WTC11 (cell line): ENCODE measurements at regions not wholly inside any gene's neighbourhood (a gene's known extent, or its start where the extent isn't known, plus 50 kb on each side); places are given as distances from the start of the nearest gene placed in this dataset.

Experiments used
- ATAC-seq: fragments of 200-7000 bp; cut with Tn5 transposase; 2 replicates; pipeline ENCODE4 v1.10.0; 2021; ENCODE audit warnings: mild to moderate bottlenecking, moderate library complexity
- CTCF ChIA-PET: fragments of 300-600 bp; sonication (Branson Sonifier 250); formaldehyde crosslinking; loops from one replicate; lab custom pipeline; 2021; ENCODE audit warnings: antibody characterized with exemption; lab: Charles Lee
- POLR2A ChIA-PET: fragments of 350-600 bp; sonication (Branson Sonifier 250); formaldehyde crosslinking; loops from one replicate; lab custom pipeline; 2021; ENCODE audit warnings: antibody characterized with exemption; lab: Charles Lee
- DNase-seq: peaks from one replicate; pipeline ENCODE4 v3.0.0; 2021; ENCODE audit warnings: low spot score
- H3K27ac Mint-ChIP-seq: 2 replicates; pipeline ENCODE4 v1.8.0; 2021; ENCODE audit warnings: mixed read lengths
- H3K27me3 Mint-ChIP-seq: 2 replicates; pipeline ENCODE4 v1.8.0; 2021; ENCODE audit warnings: low read depth, mild to moderate bottlenecking, moderate library complexity, mixed read lengths
- H3K36me3 Mint-ChIP-seq: 2 replicates; pipeline ENCODE4 v1.8.0; 2021; ENCODE audit warnings: mixed read lengths
- H3K4me1 Mint-ChIP-seq: 2 replicates; pipeline ENCODE4 v1.8.0; 2022; ENCODE audit warnings: mixed read lengths
- H3K4me3 Mint-ChIP-seq: 2 replicates; pipeline ENCODE4 v1.8.0; 2021; ENCODE audit warnings: mild to moderate bottlenecking, moderate library complexity, mixed read lengths
- H3K9me3 Mint-ChIP-seq: 2 replicates; pipeline ENCODE4 v1.8.0; 2021; ENCODE audit warnings: mixed read lengths
- EMX1 ChIP-seq: fragments of 250-450 bp; sonication (Bioruptor Pico); IDR thresholded peaks from 2 replicates; pipeline ENCODE4 v1.8.0; 2021; ENCODE audit warnings: mild to moderate bottlenecking
- ETV6 ChIP-seq: sonication (generic); formaldehyde crosslinking; IDR thresholded peaks from 2 replicates; pipeline ENCODE4 v1.8.1; 2022; ENCODE audit warnings: mild to moderate bottlenecking, missing genetic modification reagents
- JAZF1 ChIP-seq: fragments of 250-450 bp; sonication (Bioruptor Pico); IDR thresholded peaks from 2 replicates; pipeline ENCODE4 v1.9.0; 2021; ENCODE audit warnings: moderate library complexity, mild to moderate bottlenecking, inconsistent platforms
- NFATC4 ChIP-seq: fragments of 250-450 bp; sonication (Bioruptor Pico); IDR thresholded peaks from 2 replicates; pipeline ENCODE4 v1.9.0; 2021; ENCODE audit warnings: mild to moderate bottlenecking
- NR1H2 ChIP-seq: sonication (generic); formaldehyde crosslinking; IDR thresholded peaks from 2 replicates; pipeline ENCODE4 v1.9.0; 2021; ENCODE audit warnings: mild to moderate bottlenecking, moderate library complexity, missing genetic modification reagents
- OVOL2 ChIP-seq: fragments of 250-450 bp; sonication (Bioruptor Pico); IDR thresholded peaks from 2 replicates; pipeline ENCODE4 v1.9.0; 2021; ENCODE audit warnings: mild to moderate bottlenecking, borderline replicate concordance
- SP1 ChIP-seq: sonication (generic); formaldehyde crosslinking; conservative IDR thresholded peaks from 2 replicates; pipeline ENCODE4 v1.8.1; 2022; ENCODE audit warnings: missing genetic modification reagents
- TEAD4 ChIP-seq: sonication (generic); formaldehyde crosslinking; IDR thresholded peaks from 2 replicates; pipeline ENCODE4 v1.8.0; 2022; ENCODE audit warnings: mild to moderate bottlenecking, missing genetic modification reagents
- ZNF219 ChIP-seq: sonication (generic); formaldehyde crosslinking; IDR thresholded peaks from 2 replicates; pipeline ENCODE4 v1.8.0; 2023; ENCODE audit warnings: missing genetic modification reagents, mild to moderate bottlenecking, borderline replicate concordance
- ZNF416 ChIP-seq: fragments of 250-450 bp; sonication (Bioruptor Pico); IDR thresholded peaks from 2 replicates; pipeline ENCODE4 v1.9.0; 2021; ENCODE audit warnings: mild to moderate bottlenecking, inconsistent platforms
- ZNF671 ChIP-seq: fragments of 250-450 bp; sonication (Bioruptor Pico); IDR thresholded peaks from 2 replicates; pipeline ENCODE4 v1.8.0; 2021; ENCODE audit warnings: mild to moderate bottlenecking
- TF ChIP-seq, protein P1 (sequence below): fragments of 250-450 bp; sonication (Bioruptor Pico); IDR thresholded peaks from 2 replicates; pipeline ENCODE4 v1.8.0; 2021; ENCODE audit warnings: mild to moderate bottlenecking
- TF ChIP-seq, protein P2 (sequence below): sonication (generic); formaldehyde crosslinking; IDR thresholded peaks from 2 replicates; pipeline ENCODE4 v1.8.1; 2023; ENCODE audit warnings: mild to moderate bottlenecking, missing genetic modification reagents
- TF ChIP-seq, protein P3 (sequence below): sonication (generic); formaldehyde crosslinking; IDR thresholded peaks from 2 replicates; pipeline ENCODE4 v1.8.0; 2023; ENCODE audit warnings: missing genetic modification reagents
- TF ChIP-seq, protein P4 (sequence below): sonication (generic); formaldehyde crosslinking; conservative IDR thresholded peaks from 2 replicates; pipeline ENCODE4 v1.8.1; 2022; ENCODE audit warnings: mild to moderate bottlenecking, missing genetic modification reagents
- TF ChIP-seq, protein P5 (sequence below): sonication (generic); formaldehyde crosslinking; IDR thresholded peaks from 2 replicates; pipeline ENCODE4 v1.8.0; 2023; ENCODE audit warnings: mild to moderate bottlenecking, missing genetic modification reagents
- TF ChIP-seq, protein P6 (sequence below): fragments of 250-450 bp; sonication (Bioruptor Pico); conservative IDR thresholded peaks from 2 replicates; pipeline ENCODE4 v1.9.0; 2021; ENCODE audit warnings: mild to moderate bottlenecking
- TF ChIP-seq, protein P7 (sequence below): fragments of 200-600 bp; IDR thresholded peaks from 2 replicates; pipeline ENCODE4 v1.8.0; 2022; ENCODE audit warnings: antibody characterized with exemption
- TF ChIP-seq, protein P8 (sequence below): fragments of 250-450 bp; sonication (Bioruptor Pico); IDR thresholded peaks from 2 replicates; pipeline ENCODE4 v1.9.0; 2021; ENCODE audit warnings: mild to moderate bottlenecking

DNA sequence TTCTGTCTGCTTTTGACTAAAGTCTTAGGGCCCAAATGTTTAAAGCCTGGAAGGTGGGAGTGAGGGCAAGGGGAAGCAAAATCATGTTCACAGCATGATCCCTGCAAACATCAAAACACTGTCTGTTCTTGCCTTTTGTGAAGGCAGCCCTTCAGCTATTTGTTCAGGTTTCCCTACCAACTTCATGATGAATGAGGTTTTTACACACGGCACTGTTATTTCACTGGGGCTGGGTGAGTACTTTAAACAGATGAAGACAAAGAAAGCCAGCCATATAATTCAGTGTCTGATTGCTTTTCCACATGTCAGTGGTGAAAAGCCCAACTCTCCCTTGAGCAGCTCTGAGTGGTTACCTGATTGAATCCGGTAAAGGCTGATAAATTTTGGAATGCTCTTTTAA is 224.7 kb upstream of the GRAMD2B start:
- POLR2A ChIA-PET = no interaction called here
- no peak for DNase-seq
- Mint-ChIP-seq H3K27me3 (peaks cover 10% of the 10 kb centered on the region), H3K4me3 (no peak overlapping the region), H3K36me3 (no peaks in the 10 kb centered on the region), H3K4me1 (peaks cover 17% of the 10 kb centered on the region), H3K9me3 (no peaks in the 10 kb centered on the region), H3K27ac (no peak overlapping the region)
- TF ChIP-seq OVOL2 (CRISPR knock-in tag) (no peak), EMX1 (CRISPR knock-in tag) (no peak), ZNF671 (no peak), ZNF416 (CRISPR knock-in tag) (no peak), NR1H2 (CRISPR knock-in tag) (no peak), ZNF219 (CRISPR knock-in tag) (no peak), NFATC4 (CRISPR knock-in tag) (no peak), JAZF1 (no peak), ETV6 (CRISPR knock-in tag) (no peak), SP1 (CRISPR knock-in tag) (no peak), TEAD4 (CRISPR knock-in tag) (no peak)
- TF ChIP-seq, protein P1, sequence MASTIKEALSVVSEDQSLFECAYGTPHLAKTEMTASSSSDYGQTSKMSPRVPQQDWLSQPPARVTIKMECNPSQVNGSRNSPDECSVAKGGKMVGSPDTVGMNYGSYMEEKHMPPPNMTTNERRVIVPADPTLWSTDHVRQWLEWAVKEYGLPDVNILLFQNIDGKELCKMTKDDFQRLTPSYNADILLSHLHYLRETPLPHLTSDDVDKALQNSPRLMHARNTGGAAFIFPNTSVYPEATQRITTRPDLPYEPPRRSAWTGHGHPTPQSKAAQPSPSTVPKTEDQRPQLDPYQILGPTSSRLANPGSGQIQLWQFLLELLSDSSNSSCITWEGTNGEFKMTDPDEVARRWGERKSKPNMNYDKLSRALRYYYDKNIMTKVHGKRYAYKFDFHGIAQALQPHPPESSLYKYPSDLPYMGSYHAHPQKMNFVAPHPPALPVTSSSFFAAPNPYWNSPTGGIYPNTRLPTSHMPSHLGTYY (CRISPR knock-in tag) = no peak
- TF ChIP-seq, protein P2, sequence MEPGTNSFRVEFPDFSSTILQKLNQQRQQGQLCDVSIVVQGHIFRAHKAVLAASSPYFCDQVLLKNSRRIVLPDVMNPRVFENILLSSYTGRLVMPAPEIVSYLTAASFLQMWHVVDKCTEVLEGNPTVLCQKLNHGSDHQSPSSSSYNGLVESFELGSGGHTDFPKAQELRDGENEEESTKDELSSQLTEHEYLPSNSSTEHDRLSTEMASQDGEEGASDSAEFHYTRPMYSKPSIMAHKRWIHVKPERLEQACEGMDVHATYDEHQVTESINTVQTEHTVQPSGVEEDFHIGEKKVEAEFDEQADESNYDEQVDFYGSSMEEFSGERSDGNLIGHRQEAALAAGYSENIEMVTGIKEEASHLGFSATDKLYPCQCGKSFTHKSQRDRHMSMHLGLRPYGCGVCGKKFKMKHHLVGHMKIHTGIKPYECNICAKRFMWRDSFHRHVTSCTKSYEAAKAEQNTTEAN (CRISPR knock-in tag) = no peak
- TF ChIP-seq, protein P3, sequence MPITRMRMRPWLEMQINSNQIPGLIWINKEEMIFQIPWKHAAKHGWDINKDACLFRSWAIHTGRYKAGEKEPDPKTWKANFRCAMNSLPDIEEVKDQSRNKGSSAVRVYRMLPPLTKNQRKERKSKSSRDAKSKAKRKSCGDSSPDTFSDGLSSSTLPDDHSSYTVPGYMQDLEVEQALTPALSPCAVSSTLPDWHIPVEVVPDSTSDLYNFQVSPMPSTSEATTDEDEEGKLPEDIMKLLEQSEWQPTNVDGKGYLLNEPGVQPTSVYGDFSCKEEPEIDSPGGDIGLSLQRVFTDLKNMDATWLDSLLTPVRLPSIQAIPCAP (CRISPR knock-in tag) = no peak
- TF ChIP-seq, protein P4, sequence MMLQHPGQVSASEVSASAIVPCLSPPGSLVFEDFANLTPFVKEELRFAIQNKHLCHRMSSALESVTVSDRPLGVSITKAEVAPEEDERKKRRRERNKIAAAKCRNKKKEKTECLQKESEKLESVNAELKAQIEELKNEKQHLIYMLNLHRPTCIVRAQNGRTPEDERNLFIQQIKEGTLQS (CRISPR knock-in tag) = no peak
- TF ChIP-seq, protein P5, sequence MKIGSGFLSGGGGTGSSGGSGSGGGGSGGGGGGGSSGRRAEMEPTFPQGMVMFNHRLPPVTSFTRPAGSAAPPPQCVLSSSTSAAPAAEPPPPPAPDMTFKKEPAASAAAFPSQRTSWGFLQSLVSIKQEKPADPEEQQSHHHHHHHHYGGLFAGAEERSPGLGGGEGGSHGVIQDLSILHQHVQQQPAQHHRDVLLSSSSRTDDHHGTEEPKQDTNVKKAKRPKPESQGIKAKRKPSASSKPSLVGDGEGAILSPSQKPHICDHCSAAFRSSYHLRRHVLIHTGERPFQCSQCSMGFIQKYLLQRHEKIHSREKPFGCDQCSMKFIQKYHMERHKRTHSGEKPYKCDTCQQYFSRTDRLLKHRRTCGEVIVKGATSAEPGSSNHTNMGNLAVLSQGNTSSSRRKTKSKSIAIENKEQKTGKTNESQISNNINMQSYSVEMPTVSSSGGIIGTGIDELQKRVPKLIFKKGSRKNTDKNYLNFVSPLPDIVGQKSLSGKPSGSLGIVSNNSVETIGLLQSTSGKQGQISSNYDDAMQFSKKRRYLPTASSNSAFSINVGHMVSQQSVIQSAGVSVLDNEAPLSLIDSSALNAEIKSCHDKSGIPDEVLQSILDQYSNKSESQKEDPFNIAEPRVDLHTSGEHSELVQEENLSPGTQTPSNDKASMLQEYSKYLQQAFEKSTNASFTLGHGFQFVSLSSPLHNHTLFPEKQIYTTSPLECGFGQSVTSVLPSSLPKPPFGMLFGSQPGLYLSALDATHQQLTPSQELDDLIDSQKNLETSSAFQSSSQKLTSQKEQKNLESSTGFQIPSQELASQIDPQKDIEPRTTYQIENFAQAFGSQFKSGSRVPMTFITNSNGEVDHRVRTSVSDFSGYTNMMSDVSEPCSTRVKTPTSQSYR (CRISPR knock-in tag) = no peak
- TF ChIP-seq, protein P6, sequence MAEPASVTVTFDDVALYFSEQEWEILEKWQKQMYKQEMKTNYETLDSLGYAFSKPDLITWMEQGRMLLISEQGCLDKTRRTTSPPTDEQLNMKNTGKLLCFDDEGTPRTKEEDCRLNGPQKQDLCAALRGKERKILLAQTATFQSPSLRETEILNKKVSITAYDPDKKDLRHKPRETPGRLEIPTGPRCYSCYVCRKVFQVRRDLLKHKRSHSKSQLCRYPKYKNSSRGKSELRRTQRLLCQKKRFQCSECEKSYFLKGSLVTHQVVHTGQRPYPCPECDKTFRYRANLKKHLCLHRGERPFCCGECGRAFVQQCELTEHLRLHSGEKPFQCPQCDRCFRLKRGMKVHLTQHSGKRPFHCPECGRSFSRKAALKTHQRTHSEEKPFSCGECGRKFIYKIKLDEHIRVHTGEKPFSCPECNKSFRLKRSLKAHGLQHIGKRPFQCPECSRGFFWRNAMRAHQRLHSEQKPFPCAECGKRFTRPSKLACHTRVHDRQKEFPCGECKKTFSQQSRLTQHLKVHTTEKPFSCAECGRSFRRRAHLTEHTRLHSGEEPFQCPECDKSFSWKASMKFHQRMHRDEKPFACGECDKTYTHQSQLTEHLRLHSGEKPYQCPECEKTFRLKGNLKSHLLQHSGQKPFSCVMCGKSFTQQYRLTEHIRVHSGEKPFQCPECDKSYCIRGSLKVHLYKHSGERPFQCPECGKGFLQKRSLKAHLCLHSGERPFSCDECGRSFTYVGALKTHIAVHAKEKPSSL (CRISPR knock-in tag) = no peak
- TF ChIP-seq, protein P7, sequence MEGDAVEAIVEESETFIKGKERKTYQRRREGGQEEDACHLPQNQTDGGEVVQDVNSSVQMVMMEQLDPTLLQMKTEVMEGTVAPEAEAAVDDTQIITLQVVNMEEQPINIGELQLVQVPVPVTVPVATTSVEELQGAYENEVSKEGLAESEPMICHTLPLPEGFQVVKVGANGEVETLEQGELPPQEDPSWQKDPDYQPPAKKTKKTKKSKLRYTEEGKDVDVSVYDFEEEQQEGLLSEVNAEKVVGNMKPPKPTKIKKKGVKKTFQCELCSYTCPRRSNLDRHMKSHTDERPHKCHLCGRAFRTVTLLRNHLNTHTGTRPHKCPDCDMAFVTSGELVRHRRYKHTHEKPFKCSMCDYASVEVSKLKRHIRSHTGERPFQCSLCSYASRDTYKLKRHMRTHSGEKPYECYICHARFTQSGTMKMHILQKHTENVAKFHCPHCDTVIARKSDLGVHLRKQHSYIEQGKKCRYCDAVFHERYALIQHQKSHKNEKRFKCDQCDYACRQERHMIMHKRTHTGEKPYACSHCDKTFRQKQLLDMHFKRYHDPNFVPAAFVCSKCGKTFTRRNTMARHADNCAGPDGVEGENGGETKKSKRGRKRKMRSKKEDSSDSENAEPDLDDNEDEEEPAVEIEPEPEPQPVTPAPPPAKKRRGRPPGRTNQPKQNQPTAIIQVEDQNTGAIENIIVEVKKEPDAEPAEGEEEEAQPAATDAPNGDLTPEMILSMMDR = no peak
- TF ChIP-seq, protein P8, sequence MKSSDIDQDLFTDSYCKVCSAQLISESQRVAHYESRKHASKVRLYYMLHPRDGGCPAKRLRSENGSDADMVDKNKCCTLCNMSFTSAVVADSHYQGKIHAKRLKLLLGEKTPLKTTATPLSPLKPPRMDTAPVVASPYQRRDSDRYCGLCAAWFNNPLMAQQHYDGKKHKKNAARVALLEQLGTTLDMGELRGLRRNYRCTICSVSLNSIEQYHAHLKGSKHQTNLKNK (CRISPR knock-in tag) = no peak
- CTCF ChIA-PET = no interaction called here
- ATAC-seq = peak; percentile 59
